HepG2 (cell line): ENCODE measurements at regions not wholly inside any gene's neighbourhood (a gene's known extent, or its start where the extent isn't known, plus 50 kb on each side); places are given as distances from the start of the nearest gene placed in this dataset.

Source experiments
- ATF6 ChIP-seq: sonication (generic); formaldehyde crosslinking; conservative IDR thresholded peaks from 2 replicates; pipeline ENCODE4 v1.4.0; 2020; ENCODE audit warnings: missing genetic modification reagents
- GLMP ChIP-seq: sonication (generic); formaldehyde crosslinking; IDR thresholded peaks from 2 replicates; pipeline ENCODE4 v1.9.0; 2021; ENCODE audit warnings: missing genetic modification reagents, mild to moderate bottlenecking, borderline replicate concordance
- HOXA5 ChIP-seq: sonication (generic); formaldehyde crosslinking; IDR thresholded peaks from 2 replicates; pipeline ENCODE4 v1.4.0; 2020; ENCODE audit warnings: missing genetic modification reagents
- JUN ChIP-seq: sonication (generic); formaldehyde crosslinking; IDR thresholded peaks from 2 replicates; pipeline ENCODE4 v1.4.0; 2020; ENCODE audit warnings: mild to moderate bottlenecking, missing genetic modification reagents
- JUND ChIP-seq: sonication (generic); formaldehyde crosslinking; IDR thresholded peaks from 2 replicates; pipeline ENCODE4 v1.8.0; 2022; ENCODE audit warnings: mild to moderate bottlenecking, missing genetic modification reagents
- SRF ChIP-seq: IDR thresholded peaks from 2 replicates; pipeline ENCODE4 v1.6.1; 2011; ENCODE audit warnings: mild to moderate bottlenecking, low read depth, low read length, moderate library complexity
- ZFP37 ChIP-seq: sonication (generic); formaldehyde crosslinking; IDR thresholded peaks from 2 replicates; pipeline ENCODE4 v1.4.0; 2020; ENCODE audit warnings: missing genetic modification reagents, borderline replicate concordance
- ZNF629 ChIP-seq: sonication (generic); formaldehyde crosslinking; conservative IDR thresholded peaks from 2 replicates; pipeline ENCODE4 v1.5.0; 2020; ENCODE audit warnings: missing genetic modification reagents
- TF ChIP-seq, protein P1 (sequence below): sonication (generic); formaldehyde crosslinking; IDR thresholded peaks from 2 replicates; pipeline ENCODE4 v1.4.0; 2020; ENCODE audit warnings: missing genetic modification reagents
- TF ChIP-seq, protein P2 (sequence below): IDR thresholded peaks from 2 replicates; pipeline ENCODE4 v1.6.1; 2012; ENCODE audit warnings: low read length, improper control_type of control experiment

DNA sequence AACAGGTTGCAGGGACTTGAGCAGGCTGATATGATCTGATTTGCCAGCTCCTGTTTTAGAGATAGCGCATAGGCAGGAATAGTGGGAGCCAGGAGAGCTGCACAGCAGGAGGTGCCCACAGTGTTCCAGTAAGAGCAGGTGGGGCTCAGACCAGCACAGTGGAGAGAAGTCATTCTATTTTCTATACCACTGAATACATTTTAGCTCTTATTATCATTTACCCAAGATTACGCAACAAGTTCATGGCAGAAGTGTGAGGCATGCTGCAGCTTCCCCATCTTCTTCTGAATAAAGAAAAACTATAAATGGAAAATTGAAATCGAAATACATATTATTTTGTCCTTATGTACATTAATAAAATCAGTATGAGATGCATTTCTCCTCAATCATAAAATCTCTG lies 114.7 kb upstream of the EDNRA start:
- no peak for TF ChIP-seq SRF
- no peak for TF ChIP-seq ZFP37 (CRISPR knock-in tag)
- TF ChIP-seq HOXA5 (CRISPR knock-in tag): no peak
- TF ChIP-seq, protein P1, sequence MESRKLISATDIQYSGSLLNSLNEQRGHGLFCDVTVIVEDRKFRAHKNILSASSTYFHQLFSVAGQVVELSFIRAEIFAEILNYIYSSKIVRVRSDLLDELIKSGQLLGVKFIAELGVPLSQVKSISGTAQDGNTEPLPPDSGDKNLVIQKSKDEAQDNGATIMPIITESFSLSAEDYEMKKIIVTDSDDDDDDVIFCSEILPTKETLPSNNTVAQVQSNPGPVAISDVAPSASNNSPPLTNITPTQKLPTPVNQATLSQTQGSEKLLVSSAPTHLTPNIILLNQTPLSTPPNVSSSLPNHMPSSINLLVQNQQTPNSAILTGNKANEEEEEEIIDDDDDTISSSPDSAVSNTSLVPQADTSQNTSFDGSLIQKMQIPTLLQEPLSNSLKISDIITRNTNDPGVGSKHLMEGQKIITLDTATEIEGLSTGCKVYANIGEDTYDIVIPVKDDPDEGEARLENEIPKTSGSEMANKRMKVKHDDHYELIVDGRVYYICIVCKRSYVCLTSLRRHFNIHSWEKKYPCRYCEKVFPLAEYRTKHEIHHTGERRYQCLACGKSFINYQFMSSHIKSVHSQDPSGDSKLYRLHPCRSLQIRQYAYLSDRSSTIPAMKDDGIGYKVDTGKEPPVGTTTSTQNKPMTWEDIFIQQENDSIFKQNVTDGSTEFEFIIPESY (CRISPR knock-in tag): no peak
- no peak for TF ChIP-seq ATF6 (CRISPR knock-in tag)
- no peak for TF ChIP-seq GLMP
- no peak for TF ChIP-seq JUND
- no peak for TF ChIP-seq ZNF629 (CRISPR knock-in tag)
- no peak for TF ChIP-seq JUN (CRISPR knock-in tag)
- TF ChIP-seq, protein P2, sequence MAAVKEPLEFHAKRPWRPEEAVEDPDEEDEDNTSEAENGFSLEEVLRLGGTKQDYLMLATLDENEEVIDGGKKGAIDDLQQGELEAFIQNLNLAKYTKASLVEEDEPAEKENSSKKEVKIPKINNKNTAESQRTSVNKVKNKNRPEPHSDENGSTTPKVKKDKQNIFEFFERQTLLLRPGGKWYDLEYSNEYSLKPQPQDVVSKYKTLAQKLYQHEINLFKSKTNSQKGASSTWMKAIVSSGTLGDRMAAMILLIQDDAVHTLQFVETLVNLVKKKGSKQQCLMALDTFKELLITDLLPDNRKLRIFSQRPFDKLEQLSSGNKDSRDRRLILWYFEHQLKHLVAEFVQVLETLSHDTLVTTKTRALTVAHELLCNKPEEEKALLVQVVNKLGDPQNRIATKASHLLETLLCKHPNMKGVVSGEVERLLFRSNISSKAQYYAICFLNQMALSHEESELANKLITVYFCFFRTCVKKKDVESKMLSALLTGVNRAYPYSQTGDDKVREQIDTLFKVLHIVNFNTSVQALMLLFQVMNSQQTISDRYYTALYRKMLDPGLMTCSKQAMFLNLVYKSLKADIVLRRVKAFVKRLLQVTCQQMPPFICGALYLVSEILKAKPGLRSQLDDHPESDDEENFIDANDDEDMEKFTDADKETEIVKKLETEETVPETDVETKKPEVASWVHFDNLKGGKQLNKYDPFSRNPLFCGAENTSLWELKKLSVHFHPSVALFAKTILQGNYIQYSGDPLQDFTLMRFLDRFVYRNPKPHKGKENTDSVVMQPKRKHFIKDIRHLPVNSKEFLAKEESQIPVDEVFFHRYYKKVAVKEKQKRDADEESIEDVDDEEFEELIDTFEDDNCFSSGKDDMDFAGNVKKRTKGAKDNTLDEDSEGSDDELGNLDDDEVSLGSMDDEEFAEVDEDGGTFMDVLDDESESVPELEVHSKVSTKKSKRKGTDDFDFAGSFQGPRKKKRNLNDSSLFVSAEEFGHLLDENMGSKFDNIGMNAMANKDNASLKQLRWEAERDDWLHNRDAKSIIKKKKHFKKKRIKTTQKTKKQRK: no peak
